HEK293T (cell line): ENCODE measurements at regions not wholly inside any gene's neighbourhood (a gene's known extent, or its start where the extent isn't known, plus 50 kb on each side); places are given as distances from the start of the nearest gene placed in this dataset.

ENCODE experiments used
- CTCF ChIA-PET: fragments of 350-600 bp; formaldehyde crosslinking; extraction: SDS; loops from one replicate; lab custom pipeline; 2021; ENCODE audit warnings: antibody characterized with exemption, inconsistent platforms; lab: Yijun Ruan, JAX
- POLR2A ChIA-PET: fragments of 350-600 bp; formaldehyde crosslinking; extraction: SDS; loops from one replicate; lab custom pipeline; 2020; ENCODE audit warnings: antibody characterized with exemption, inconsistent platforms; lab: Yijun Ruan, JAX
- DNase-seq: peaks from one replicate; pipeline ENCODE4 v3.0.0; 2012; ENCODE audit warnings: mixed read lengths; ENCODE audit errors: extremely low spot score
- ARNT ChIP-seq: fragments of 450-650 bp; IDR thresholded peaks from 2 replicates; pipeline ENCODE4 v1.6.1; 2017; ENCODE audit warnings: mild to moderate bottlenecking
- BHLHE40 ChIP-seq: fragments of 450-650 bp; IDR thresholded peaks from 2 replicates; pipeline ENCODE4 v1.6.1; 2016; ENCODE audit warnings: mild to moderate bottlenecking, moderate library complexity, borderline replicate concordance
- CTBP1 ChIP-seq: fragments of 450-650 bp; IDR thresholded peaks from 2 replicates; pipeline ENCODE4 v1.6.1; 2016; ENCODE audit warnings: borderline replicate concordance
- ELF4 ChIP-seq: fragments of 450-650 bp; IDR thresholded peaks from 2 replicates; pipeline ENCODE4 v1.6.1; 2017; ENCODE audit warnings: antibody characterized with exemption
- FOXA1 ChIP-seq: fragments of 450-650 bp; IDR thresholded peaks from 2 replicates; pipeline ENCODE4 v1.6.1; 2016; ENCODE audit warnings: mild to moderate bottlenecking
- FOXK2 ChIP-seq: fragments of 450-650 bp; IDR thresholded peaks from 2 replicates; pipeline ENCODE4 v1.6.1; 2016; ENCODE audit warnings: mild to moderate bottlenecking
- FOXM1 ChIP-seq: fragments of 450-650 bp; IDR thresholded peaks from 2 replicates; pipeline ENCODE4 v1.6.1; 2017; ENCODE audit warnings: mild to moderate bottlenecking, borderline replicate concordance
- HDGF ChIP-seq: fragments of 450-650 bp; IDR thresholded peaks from 2 replicates; pipeline ENCODE4 v1.6.1; 2017; ENCODE audit warnings: antibody characterized with exemption, borderline replicate concordance
- L3MBTL2 ChIP-seq: fragments of 450-650 bp; conservative IDR thresholded peaks from 2 replicates; pipeline ENCODE4 v1.6.1; 2016; ENCODE audit warnings: mild to moderate bottlenecking
- LEF1 ChIP-seq: fragments of 450-650 bp; IDR thresholded peaks from 2 replicates; pipeline ENCODE4 v1.6.1; 2017; ENCODE audit warnings: mild to moderate bottlenecking, borderline replicate concordance
- NFRKB ChIP-seq: fragments of 450-650 bp; IDR thresholded peaks from 2 replicates; pipeline ENCODE4 v1.6.1; 2016; ENCODE audit warnings: mild to moderate bottlenecking, moderate library complexity
- SP1 ChIP-seq: fragments of 450-650 bp; IDR thresholded peaks from 2 replicates; pipeline ENCODE4 v1.6.1; 2017
- SUZ12 ChIP-seq: fragments of 450-650 bp; IDR thresholded peaks from 2 replicates; pipeline ENCODE4 v1.6.1; 2016; ENCODE audit warnings: mild to moderate bottlenecking
- TARDBP ChIP-seq: fragments of 450-650 bp; IDR thresholded peaks from 2 replicates; pipeline ENCODE4 v1.6.1; 2016
- ZNF384 ChIP-seq: fragments of 450-650 bp; IDR thresholded peaks from 2 replicates; pipeline ENCODE4 v1.6.1; 2016
- TF ChIP-seq, protein P1 (sequence below): fragments of 450-650 bp; IDR thresholded peaks from 2 replicates; pipeline ENCODE4 v1.6.1; 2016

DNA sequence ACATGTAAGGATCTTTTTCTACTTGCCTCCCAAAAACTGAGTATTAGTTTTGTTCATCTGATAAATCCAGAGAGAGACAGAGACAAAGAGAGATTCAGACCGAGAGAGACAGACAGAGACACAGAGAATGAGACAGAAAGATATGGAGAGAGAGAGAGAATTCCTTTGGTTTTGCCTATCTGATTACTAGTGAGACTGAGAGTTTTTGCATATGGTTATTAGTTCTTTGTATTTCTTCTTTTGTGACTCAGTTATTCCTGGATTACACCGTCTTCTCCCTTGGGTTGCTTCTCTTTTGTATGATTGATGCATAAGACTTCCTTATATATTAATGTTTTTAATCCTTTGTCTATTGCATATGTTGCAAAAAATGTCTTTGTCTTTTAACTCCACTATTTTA, 91.2 kb upstream of the SPATA31C2 start:
- CTCF ChIA-PET, result no interaction called here
- DNase-seq, result no peak
- TF ChIP-seq CTBP1 (no peak), ELF4 (no peak), ARNT (no peak), FOXA1 (no peak), FOXK2 (no peak), FOXM1 (no peak), ZNF384 (no peak), BHLHE40 (no peak), HDGF (no peak), TARDBP (no peak), NFRKB (no peak), LEF1 (no peak), L3MBTL2 (no peak), SP1 (no peak), SUZ12 (no peak)
- TF ChIP-seq, protein P1, sequence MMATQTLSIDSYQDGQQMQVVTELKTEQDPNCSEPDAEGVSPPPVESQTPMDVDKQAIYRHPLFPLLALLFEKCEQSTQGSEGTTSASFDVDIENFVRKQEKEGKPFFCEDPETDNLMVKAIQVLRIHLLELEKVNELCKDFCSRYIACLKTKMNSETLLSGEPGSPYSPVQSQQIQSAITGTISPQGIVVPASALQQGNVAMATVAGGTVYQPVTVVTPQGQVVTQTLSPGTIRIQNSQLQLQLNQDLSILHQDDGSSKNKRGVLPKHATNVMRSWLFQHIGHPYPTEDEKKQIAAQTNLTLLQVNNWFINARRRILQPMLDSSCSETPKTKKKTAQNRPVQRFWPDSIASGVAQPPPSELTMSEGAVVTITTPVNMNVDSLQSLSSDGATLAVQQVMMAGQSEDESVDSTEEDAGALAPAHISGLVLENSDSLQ, result no peak
- POLR2A ChIA-PET, result no interaction called here

DNA sequence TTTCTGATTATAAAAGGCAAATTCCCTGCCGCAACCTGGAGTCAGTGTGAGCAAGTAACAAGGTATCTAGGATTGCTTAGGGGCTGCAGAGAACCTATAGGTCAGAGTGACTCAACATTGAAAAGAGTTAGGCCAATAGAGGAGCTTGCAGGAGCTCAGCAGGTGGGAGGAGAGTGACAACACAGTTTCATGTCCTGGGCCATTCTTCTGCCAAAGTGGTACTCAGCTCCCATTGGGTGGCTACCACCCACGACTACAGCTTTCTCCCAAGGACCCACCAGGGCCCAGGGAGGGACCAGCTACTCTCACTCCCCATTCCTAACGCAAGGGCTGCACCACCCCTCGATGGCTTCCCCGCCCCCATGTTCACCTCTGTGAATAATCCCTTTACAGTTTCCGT, 86.7 kb upstream of the SPATA31C2 start:
- CTCF ChIA-PET, result no interaction called here
- no peak for DNase-seq
- TF ChIP-seq L3MBTL2, result no peak
- no peak for TF ChIP-seq NFRKB
- TF ChIP-seq, protein P1, result no peak
- TF ChIP-seq LEF1, result no peak
- TF ChIP-seq FOXM1, result no peak
- TF ChIP-seq CTBP1, result no peak
- TF ChIP-seq BHLHE40, result no peak
- TF ChIP-seq SP1, result no peak
- TF ChIP-seq SUZ12, result no peak
- TF ChIP-seq FOXA1, result no peak
- no peak for TF ChIP-seq ZNF384
- no peak for TF ChIP-seq TARDBP
- no peak for TF ChIP-seq FOXK2
- TF ChIP-seq ARNT, result no peak
- no peak for TF ChIP-seq ELF4
- no peak for TF ChIP-seq HDGF
- POLR2A ChIA-PET, result no interaction called here

DNA sequence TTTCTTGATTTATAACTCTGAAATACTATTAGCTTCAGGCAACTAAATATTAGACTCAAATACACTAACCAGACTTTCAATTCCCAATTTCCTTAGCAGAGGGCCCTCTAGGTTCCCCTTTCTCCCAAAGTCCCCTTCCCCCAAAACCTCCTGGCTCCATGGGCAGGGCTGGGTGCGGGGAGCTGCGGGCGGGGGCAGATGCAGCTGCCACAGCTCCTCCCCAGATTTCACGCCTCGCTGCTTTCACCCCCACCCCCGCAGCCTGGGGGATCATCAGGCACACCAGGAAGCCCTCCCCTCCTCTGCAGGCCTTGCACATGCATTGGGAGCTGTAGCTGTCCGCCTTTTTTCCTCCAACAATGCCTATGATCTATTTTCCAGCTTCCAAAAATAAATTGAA, 82.8 kb upstream of the SPATA31C2 start:
- TF ChIP-seq, protein P1, result no peak
- TF ChIP-seq CTBP1 (no peak), SUZ12 (no peak), FOXK2 (no peak), SP1 (no peak), LEF1 (no peak), FOXM1 (no peak), L3MBTL2 (no peak), ELF4 (no peak), FOXA1 (no peak), ZNF384 (no peak), TARDBP (no peak), NFRKB (no peak), BHLHE40 (no peak)
- ChIA-PET POLR2A (no interaction called here), CTCF (no interaction called here)

DNA sequence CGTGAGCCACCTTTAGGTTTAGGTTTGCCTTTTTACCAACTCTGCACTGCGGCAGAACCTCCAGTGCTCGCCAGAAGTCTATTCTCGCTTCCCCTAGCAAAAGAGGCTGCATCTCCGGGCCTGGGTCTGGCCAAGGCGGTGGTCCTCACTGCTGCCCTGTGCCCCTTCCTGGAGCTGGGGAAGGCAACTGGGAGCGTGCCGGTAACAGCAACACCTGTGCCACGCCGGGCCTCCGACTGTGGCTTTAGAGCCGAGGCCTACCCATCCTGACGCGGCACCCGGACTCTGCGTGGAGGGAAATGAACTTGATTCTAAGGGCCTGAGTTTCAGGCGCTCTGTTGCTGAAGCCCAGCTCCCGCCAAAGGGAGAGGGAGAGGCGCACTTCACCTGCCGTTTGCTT, 82.4 kb upstream of the SPATA31C2 start:
- CTCF ChIA-PET, result no interaction called here
- DNase-seq, result no peak
- TF ChIP-seq FOXM1 (no peak), FOXK2 (no peak)
- TF ChIP-seq, protein P1, result no peak
- POLR2A ChIA-PET, result no interaction called here

More for the DNA sequence above, 82.8 kb upstream of the SPATA31C2 start:
- no peak for DNase-seq

DNA sequence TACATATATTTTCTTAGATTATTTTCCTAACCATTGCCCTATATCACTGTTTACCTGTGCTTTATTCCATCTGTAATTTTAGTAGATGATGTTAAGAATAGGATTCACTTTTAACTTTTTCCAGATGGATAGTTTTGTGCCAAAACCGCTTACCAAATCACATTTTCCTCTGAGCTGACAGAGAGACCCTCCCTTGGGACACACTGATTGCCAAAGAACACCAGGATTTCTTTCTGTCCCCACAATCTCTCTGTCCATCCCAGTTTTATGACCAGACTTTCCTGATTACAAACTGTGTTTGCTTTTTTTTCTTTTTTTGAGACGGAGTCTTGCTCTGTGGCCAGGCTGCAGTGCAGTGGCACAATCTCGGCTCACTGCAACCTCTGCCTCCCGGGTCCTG, 81.3 kb upstream of the SPATA31C2 start:
- DNase-seq, result no peak
- no peak for TF ChIP-seq SUZ12
- TF ChIP-seq L3MBTL2, result no peak
- POLR2A ChIA-PET, result no interaction called here
- CTCF ChIA-PET, result no interaction called here

DNA sequence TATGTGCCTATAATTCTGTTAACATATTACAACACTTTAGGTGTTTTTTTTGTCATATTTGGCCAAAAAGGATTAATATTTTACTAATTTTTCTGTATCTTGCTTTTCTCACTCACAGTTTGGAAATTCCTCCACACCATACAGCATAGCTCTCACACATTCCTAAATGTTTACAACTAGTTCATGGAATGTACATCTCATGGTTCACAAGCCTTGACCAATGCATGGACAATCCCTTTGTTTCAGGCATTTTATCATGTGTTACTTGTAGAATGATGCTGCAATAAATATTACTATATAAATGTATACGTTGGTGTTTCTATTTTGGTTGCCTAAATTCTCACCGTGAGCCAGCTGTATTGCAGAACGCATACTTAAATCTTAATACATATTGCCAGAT, 80.5 kb upstream of the SPATA31C2 start:
- TF ChIP-seq ZNF384 (no peak), LEF1 (no peak), SP1 (no peak), FOXA1 (no peak), ARNT (no peak), CTBP1 (no peak), HDGF (no peak), SUZ12 (no peak), BHLHE40 (no peak), FOXM1 (no peak)
- TF ChIP-seq, protein P1, result no peak
- DNase-seq, result no peak
- ChIA-PET CTCF (no interaction called here), POLR2A (no interaction called here)
